Activated CD4-positive, CD25-positive, alpha-beta regulatory T cell treated with anti-CD3 and anti-CD28 coated beads, Interleukin-2, amount 50 U/mL, for 16 hours (primary cell): ENCODE measurements at regions not wholly inside any gene's neighbourhood (a gene's known extent, or its start where the extent isn't known, plus 50 kb on each side); places are given as distances from the start of the nearest gene placed in this dataset.
"Not testable (repeated sequence)": the region's sequence is repeated elsewhere in the genome, so short reads cannot be mapped to it uniquely, and the experiment has no call there.

Source experiments
- DNase-seq: peaks from one replicate; pipeline ENCODE4 v3.0.0-alpha.2; 2020; ENCODE audit warnings: low read depth, low spot score

GRCh38 chr22:27250418-27250817 lies 551.1 kb downstream of the MN1 start:
- DNase-seq: no peak

GRCh38 chr22:27250886-27251285 lies 550.7 kb downstream of the MN1 start:
- DNase-seq: no peak

- no peak for DNase-seq
Observed at GRCh38 chr22:27251563-27251962, 550.0 kb downstream of the MN1 start.

- no peak for DNase-seq
Observed at GRCh38 chr22:27252282-27253049, 549.1 kb downstream of the MN1 start.

GRCh38 chr22:27253108-27253902 lies 548.3 kb downstream of the MN1 start:
- DNase-seq: no peak

GRCh38 chr22:27254063-27254462 lies 547.5 kb downstream of the MN1 start:
- not testable (repeated sequence) for DNase-seq

- no peak for DNase-seq
Observed at GRCh38 chr22:27255580-27255979, 546.0 kb downstream of the MN1 start.

- DNase-seq: no peak
Observed at GRCh38 chr22:27257987-27258386, 543.6 kb downstream of the MN1 start.

GRCh38 chr22:27258616-27259172 lies 542.9 kb downstream of the MN1 start:
- no peak for DNase-seq

GRCh38 chr22:27259433-27259832 lies 542.1 kb downstream of the MN1 start:
- no peak for DNase-seq

- DNase-seq: no peak
Observed at GRCh38 chr22:27260087-27260698, 541.4 kb downstream of the MN1 start.

GRCh38 chr22:27262361-27262760 lies 539.2 kb downstream of the MN1 start:
- DNase-seq: no peak

- DNase-seq: no peak
Observed at GRCh38 chr22:27264184-27264583, 537.4 kb downstream of the MN1 start.

- DNase-seq: no peak
Observed at GRCh38 chr22:27267145-27267544, 534.4 kb downstream of the MN1 start.

GRCh38 chr22:27269751-27270543 lies 531.6 kb downstream of the MN1 start:
- DNase-seq: no peak

- no peak for DNase-seq
Observed at GRCh38 chr22:27270818-27271510, 530.6 kb downstream of the MN1 start.

- no peak for DNase-seq
Observed at GRCh38 chr22:27273436-27273835, 528.1 kb downstream of the MN1 start.

- DNase-seq: no peak
Observed at GRCh38 chr22:27273853-27274252, 527.7 kb downstream of the MN1 start.

GRCh38 chr22:27274770-27275449 lies 526.6 kb downstream of the MN1 start:
- DNase-seq: no peak

GRCh38 chr22:27278946-27279345 lies 522.6 kb downstream of the MN1 start:
- no peak for DNase-seq
